ENCODE measurements at regions not wholly inside any gene's neighbourhood (a gene's known extent, or its start where the extent isn't known, plus 50 kb on each side); places are given as distances from the start of the nearest gene placed in this dataset.

DNA sequence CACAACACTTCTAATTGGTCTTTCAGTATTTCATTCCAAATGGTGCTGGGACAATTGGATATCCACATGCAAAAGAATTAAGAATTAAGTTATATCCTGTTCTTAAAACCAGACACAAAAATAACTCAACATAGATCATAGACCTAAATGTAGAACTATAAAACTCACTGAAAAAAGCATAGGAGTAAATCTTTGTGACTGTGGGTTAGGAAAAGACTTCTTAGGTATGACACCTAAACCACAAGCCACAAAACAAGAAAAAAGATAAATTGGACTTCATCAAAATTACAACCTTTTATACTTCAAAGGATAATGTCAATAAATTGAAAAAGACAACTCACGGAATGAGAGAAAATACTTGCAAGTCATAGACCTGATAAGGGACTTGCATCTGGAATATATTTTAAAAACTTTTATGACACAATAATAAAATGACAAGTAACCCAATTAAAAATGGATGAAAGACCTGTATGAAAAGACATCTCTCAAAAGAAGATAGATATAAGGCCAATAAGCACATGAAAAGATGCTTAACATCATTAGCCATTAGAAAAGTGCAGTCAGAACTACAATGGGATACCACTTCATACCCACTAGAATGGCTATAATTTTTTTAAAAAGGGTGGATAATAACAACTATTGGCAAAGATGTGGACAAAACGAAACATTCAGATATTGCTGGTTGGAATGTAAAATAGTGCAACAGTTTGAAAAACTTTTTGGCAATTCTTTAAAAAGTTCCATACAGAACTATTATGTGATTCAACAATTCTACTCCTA is 72.5 kb upstream of the SLC38A4 start:
- no peak for DNase-seq (ENCODE audit: low read depth in 1 of 2, low spot score in 1 of 2)
- Histone ChIP-seq H3K4me1 (ENCODE audit: low read depth) (no peaks in the 10 kb centered on the region), H3K27ac (no peak overlapping the region), H3K27me3 (no peaks in the 10 kb centered on the region), H3K36me3 (no peaks in the 10 kb centered on the region), H3K4me3 (no peak overlapping the region), H3K9me3 (ENCODE audit: low read depth) (no peaks in the 10 kb centered on the region)
- TF ChIP-seq, protein P1, sequence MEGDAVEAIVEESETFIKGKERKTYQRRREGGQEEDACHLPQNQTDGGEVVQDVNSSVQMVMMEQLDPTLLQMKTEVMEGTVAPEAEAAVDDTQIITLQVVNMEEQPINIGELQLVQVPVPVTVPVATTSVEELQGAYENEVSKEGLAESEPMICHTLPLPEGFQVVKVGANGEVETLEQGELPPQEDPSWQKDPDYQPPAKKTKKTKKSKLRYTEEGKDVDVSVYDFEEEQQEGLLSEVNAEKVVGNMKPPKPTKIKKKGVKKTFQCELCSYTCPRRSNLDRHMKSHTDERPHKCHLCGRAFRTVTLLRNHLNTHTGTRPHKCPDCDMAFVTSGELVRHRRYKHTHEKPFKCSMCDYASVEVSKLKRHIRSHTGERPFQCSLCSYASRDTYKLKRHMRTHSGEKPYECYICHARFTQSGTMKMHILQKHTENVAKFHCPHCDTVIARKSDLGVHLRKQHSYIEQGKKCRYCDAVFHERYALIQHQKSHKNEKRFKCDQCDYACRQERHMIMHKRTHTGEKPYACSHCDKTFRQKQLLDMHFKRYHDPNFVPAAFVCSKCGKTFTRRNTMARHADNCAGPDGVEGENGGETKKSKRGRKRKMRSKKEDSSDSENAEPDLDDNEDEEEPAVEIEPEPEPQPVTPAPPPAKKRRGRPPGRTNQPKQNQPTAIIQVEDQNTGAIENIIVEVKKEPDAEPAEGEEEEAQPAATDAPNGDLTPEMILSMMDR (IDR thresholded peaks at IDR 0.05; ENCODE audit: low read depth, low read length): no peak

DNA sequence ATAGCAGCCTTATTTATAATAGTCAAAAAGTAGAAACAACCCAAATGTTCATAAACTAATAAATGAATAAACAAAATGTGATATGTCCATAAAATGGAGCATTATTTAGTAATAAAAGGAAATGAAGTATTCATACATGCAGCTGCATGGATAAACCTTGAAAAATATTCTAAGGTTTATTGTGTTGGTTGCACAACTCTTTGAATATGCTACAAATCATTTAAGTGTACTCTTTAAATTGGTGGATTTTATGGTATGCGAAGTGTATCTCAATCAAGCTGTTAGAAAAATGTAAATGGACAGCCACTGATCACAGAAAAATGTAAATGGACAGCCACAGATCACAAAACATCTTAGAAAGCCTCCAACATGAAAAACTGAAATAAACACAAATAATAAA is 73.2 kb upstream of the SLC38A4 start:
- H3K27me3 ChIP-seq: no peaks in the 10 kb centered on the region
- DNase-seq (ENCODE audit: low read depth in 1 of 2, low spot score in 1 of 2): no peak
- H3K9me3 ChIP-seq (ENCODE audit: low read depth): no peaks in the 10 kb centered on the region
- H3K4me3 ChIP-seq: no peak overlapping the region
- H3K27ac ChIP-seq: no peak overlapping the region
- TF ChIP-seq, protein P1 (IDR thresholded peaks at IDR 0.05; ENCODE audit: low read depth, low read length): no peak
- H3K4me1 ChIP-seq (ENCODE audit: low read depth): no peaks in the 10 kb centered on the region
- H3K36me3 ChIP-seq: no peaks in the 10 kb centered on the region

DNA sequence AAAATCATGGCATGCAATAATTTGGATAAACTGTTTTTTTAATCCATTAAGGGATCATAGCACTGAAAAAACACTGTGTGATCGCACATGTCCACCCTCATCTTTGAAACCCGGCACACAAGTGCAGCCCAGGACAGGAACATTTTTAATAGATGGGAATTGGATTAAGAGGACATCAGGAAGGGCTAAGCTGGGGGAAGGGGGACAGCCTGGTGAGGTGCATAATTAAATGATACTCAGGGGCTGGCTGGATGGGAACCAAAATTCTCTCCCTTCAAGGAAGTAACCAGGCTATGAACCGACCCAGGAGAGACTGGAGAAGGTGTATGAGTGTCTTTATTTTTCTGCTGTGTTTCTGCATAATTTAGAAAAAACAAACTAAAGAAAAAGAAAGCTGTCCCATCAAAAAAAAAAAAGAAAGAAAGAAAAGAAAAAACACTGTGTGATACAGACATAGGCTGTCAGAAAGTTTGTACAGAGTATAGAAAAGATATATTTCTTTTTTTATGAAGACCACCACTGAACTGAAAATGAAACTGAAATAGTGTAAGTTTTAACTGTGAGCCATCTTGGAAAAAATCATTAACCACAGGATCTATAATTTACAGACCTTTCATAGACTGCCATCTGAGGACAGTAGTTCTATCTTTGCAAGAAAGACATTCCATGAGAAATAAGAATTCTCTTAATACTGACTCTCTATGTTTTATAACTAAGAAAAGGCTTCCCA is 75.1 kb upstream of the SLC38A4 start:
- H3K4me3 ChIP-seq: no peak overlapping the region
- no peaks in the 10 kb centered on the region for H3K9me3 ChIP-seq (ENCODE audit: low read depth)
- no peaks in the 10 kb centered on the region for H3K27me3 ChIP-seq
- no peak for DNase-seq (ENCODE audit: low read depth in 1 of 2, low spot score in 1 of 2)
- H3K36me3 ChIP-seq: no peaks in the 10 kb centered on the region
- H3K4me1 ChIP-seq (ENCODE audit: low read depth): no peaks in the 10 kb centered on the region
- H3K27ac ChIP-seq: no peak overlapping the region
- TF ChIP-seq, protein P1 (IDR thresholded peaks at IDR 0.05; ENCODE audit: low read depth, low read length): no peak

DNA sequence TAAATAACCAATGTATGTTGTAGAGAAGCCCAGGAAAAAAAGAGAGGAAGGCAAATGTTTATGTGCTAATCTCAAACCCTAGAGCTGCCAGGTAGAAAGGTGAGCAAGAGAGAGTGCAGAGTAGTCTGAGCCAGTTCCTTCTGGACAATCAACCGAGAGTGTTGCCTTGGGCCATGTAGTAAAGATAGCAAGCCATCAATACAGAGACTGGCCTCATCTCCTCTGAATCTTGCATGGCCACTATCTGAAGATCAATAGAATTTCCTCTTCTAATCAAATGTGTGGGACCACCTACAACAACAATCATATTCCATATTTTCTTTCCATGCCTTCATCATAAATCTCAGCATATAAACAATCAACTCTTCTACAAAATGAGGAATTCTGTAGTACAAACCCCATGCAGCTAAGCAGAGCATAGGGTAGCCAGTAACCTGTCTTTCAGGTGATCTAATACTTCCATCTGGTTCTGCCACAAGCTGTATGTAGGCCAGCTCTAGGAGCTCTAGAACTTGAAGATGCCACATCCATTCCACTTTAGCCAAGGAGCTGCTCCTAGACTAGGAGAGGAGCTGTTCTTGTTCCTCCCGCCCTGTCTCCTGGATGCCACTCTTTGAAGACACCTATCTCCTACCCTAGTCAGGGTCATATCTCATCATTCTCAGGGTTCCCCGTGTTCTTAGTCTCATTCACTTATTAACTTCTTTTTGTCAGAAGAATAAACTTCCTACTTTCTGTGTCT is 75.8 kb upstream of the SLC38A4 start:
- Histone ChIP-seq H3K9me3 (ENCODE audit: low read depth) (no peaks in the 10 kb centered on the region), H3K27ac (no peak overlapping the region), H3K27me3 (no peaks in the 10 kb centered on the region), H3K36me3 (no peaks in the 10 kb centered on the region), H3K4me1 (ENCODE audit: low read depth) (no peaks in the 10 kb centered on the region), H3K4me3 (no peak overlapping the region)
- DNase-seq (ENCODE audit: low read depth in 1 of 2, low spot score in 1 of 2): no peak
- TF ChIP-seq, protein P1 (IDR thresholded peaks at IDR 0.05; ENCODE audit: low read depth, low read length): no peak

DNA sequence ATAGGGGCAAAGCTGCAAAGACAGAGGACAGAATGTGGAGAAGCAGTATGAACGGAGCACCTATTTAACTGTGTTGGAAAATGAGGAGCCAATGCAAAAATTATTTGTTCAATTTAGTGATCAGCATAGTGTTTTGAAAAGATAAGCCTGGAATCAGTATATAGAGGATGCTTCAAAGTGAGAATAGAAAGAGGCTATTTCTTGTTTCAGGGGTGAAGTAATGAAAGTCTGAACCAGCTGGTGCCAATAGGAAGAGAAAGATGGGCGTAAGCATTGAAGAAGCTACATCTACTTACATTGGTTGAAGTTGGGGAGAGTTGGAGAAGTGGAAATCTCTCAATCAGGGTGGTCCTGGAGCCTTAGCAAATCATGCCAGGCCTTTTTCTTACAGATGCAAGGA is 77.3 kb upstream of the SLC38A4 start:
- Histone ChIP-seq H3K27ac (no peak overlapping the region), H3K4me1 (ENCODE audit: low read depth) (no peaks in the 10 kb centered on the region), H3K36me3 (no peaks in the 10 kb centered on the region), H3K9me3 (ENCODE audit: low read depth) (no peaks in the 10 kb centered on the region), H3K4me3 (no peak overlapping the region), H3K27me3 (no peaks in the 10 kb centered on the region)
- TF ChIP-seq, protein P1 (IDR thresholded peaks at IDR 0.05; ENCODE audit: low read depth, low read length): no peak
- no peak for DNase-seq (ENCODE audit: low read depth in 1 of 2, low spot score in 1 of 2)

Measured in cardiac muscle cell (in vitro differentiated cells and primary cell).